PFSK-1 (cell line): ENCODE measurements at regions not wholly inside any gene's neighbourhood (a gene's known extent, or its start where the extent isn't known, plus 50 kb on each side); places are given as distances from the start of the nearest gene placed in this dataset.

Source experiments
- POLR2AphosphoS5 ChIP-seq: IDR thresholded peaks from 2 replicates; pipeline ENCODE4 v1.6.1; 2012; ENCODE audit warnings: low read depth, mild to moderate bottlenecking, control low read depth, low read length, moderate library complexity
- SIN3A ChIP-seq: IDR thresholded peaks from 2 replicates; pipeline ENCODE4 v1.6.1; 2012; ENCODE audit warnings: mild to moderate bottlenecking, low read length, moderate library complexity, borderline replicate concordance; ENCODE audit not compliant: insufficient read depth

- no peak for TF ChIP-seq POLR2AphosphoS5
- no peak for TF ChIP-seq SIN3A
Observed at GRCh38 chr17:13750816-13751793, 149.4 kb upstream of the HS3ST3A1 start.
